ENCODE measurements at regions not wholly inside any gene's neighbourhood (a gene's known extent, or its start where the extent isn't known, plus 50 kb on each side); places are given as distances from the start of the nearest gene placed in this dataset.

- TF ChIP-seq POLR2A (IDR thresholded peaks at IDR 0.05; ENCODE audit: low read length) (no peak), GATA1 (IDR thresholded peaks at IDR 0.05; ENCODE audit: low read depth, low read length) (no peak)
Measured at GRCh38 chr12:72774023-72774422, 501.9 kb downstream of the TRHDE start.

All from erythroblast (primary cell).